Kidney (tissue), 13 donors: ENCODE measurements at regions not wholly inside any gene's neighbourhood (a gene's known extent, or its start where the extent isn't known, plus 50 kb on each side); places are given as distances from the start of the nearest gene placed in this dataset.
"Not testable (repeated sequence)": the region's sequence is repeated elsewhere in the genome, so short reads cannot be mapped to it uniquely, and the experiment has no call there.

ENCODE experiments used
- DNase-seq, 5 donors: peaks; one replicate each; pipeline ENCODE4 v3.0.0-alpha.2; 2013 to 2020
- FAIRE-seq: peaks from 2 replicates; lab custom pipeline; 2012; peaks lifted over from hg19 to GRCh38; lab: Jason Lieb, UNC
- H3K27ac ChIP-seq, 2 donors: one replicate each; pipeline ENCODE4 v1.7.0; 2013; ENCODE audit warnings: low read depth in 2 of 2, low read length in 2 of 2, inconsistent platforms in 1 of 2
- H3K27me3 ChIP-seq: one replicate; pipeline ENCODE4 v1.7.1; 2013; ENCODE audit warnings: low read length, inconsistent platforms; ENCODE audit not compliant: control insufficient read depth, insufficient read depth
- H3K36me3 ChIP-seq, 3 donors: one replicate each; pipeline versions ENCODE4 v1.7.0 to v1.7.1; 2013; ENCODE audit warnings: low read length in 3 of 3, control low read depth in 1 of 3, inconsistent platforms in 1 of 3; ENCODE audit not compliant: insufficient read depth in 3 of 3, control insufficient read depth in 2 of 3
- H3K4me1 ChIP-seq, 3 donors: one replicate each; pipeline versions ENCODE4 v1.7.0 to v1.7.1; 2013; ENCODE audit warnings: low read length in 3 of 3, inconsistent platforms in 1 of 3, low read depth in 1 of 3; ENCODE audit not compliant: control insufficient read depth in 2 of 3, insufficient read depth in 2 of 3
- H3K4me3 ChIP-seq, 3 donors: one replicate each; pipeline versions ENCODE4 v1.7.0 to v1.8.1; 2013; ENCODE audit warnings: low read length in 3 of 3, control low read depth in 1 of 3, inconsistent platforms in 1 of 3
- H3K9ac ChIP-seq, 3 donors: one replicate each; pipeline versions ENCODE4 v1.7.0 to v1.7.1; 2013; ENCODE audit warnings: low read length in 3 of 3, control low read depth in 1 of 3, inconsistent platforms in 1 of 3
- H3K9me3 ChIP-seq, 3 donors: one replicate each; pipeline versions ENCODE4 v1.7.0 to v1.7.1; 2013; ENCODE audit warnings: low read length in 3 of 3, control low read depth in 1 of 3, inconsistent platforms in 1 of 3; ENCODE audit not compliant: control insufficient read depth in 2 of 3, insufficient read depth in 1 of 3
- CTCF ChIP-seq: IDR thresholded peaks from 3 replicates; pipeline ENCODE4 v1.5.1; 2012; ENCODE audit warnings: mild to moderate bottlenecking, moderate library complexity, borderline replicate concordance; ENCODE audit not compliant: insufficient read depth; ENCODE audit errors: extremely low read depth
- intact Hi-C: fragments of 100-400 bp; cut with DNase I; formaldehyde crosslinking; loops from one replicate; pipeline ENCODE4 v1.11.1; 2022
- donor health status: control.
- donor health status: control.
- donor health status: control.
- donor health status: control.
- donor health status: control.
- donor health status: DM: yes; HTN: yes; CAD: no.
- donor health status: Normal renal cell carcinoma (clear cell type).

- no peak for FAIRE-seq
- no peak for DNase-seq
- TF ChIP-seq CTCF, result no peak
- intact Hi-C loops, result no loop called here
- Histone ChIP-seq H3K4me1 (no peaks in the 10 kb centered on the region), H3K27ac (no peak overlapping the region), H3K36me3 (no peaks in the 10 kb centered on the region), H3K27me3 (no peaks in the 10 kb centered on the region), H3K9me3 (no peaks in the 10 kb centered on the region), H3K9ac (no peak overlapping the region), H3K4me3 (no peak overlapping the region)
Observed at GRCh38 chr7:15130666-15131541, 228.4 kb upstream of the DGKB start.

- H3K9ac ChIP-seq, result no peak overlapping the region
- no peaks in the 10 kb centered on the region for H3K9me3 ChIP-seq
- intact Hi-C loops, result no loop called here
- no peak overlapping the region for H3K27ac ChIP-seq
- H3K36me3 ChIP-seq, result no peaks in the 10 kb centered on the region
- no peaks in the 10 kb centered on the region for H3K4me1 ChIP-seq
- no peak for TF ChIP-seq CTCF
- no peak for DNase-seq
- no peak for FAIRE-seq
- no peaks in the 10 kb centered on the region for H3K27me3 ChIP-seq
- no peak overlapping the region for H3K4me3 ChIP-seq
Observed at GRCh38 chr7:15128716-15129115, 226.2 kb upstream of the DGKB start.

- DNase-seq, H3K9me3 ChIP-seq, FAIRE-seq, H3K4me1 ChIP-seq, intact Hi-C loops, H3K36me3 ChIP-seq, H3K9ac ChIP-seq, H3K27ac ChIP-seq, H3K4me3 ChIP-seq, H3K27me3 ChIP-seq: not testable (repeated sequence)
Observed at GRCh38 chr7:15126653-15127052, 224.1 kb upstream of the DGKB start.

GRCh38 chr7:15123901-15124300 lies 221.3 kb upstream of the DGKB start:
- intact Hi-C loops, result no loop called here

More at GRCh38 chr7:15123901-15124300, 221.3 kb upstream of the DGKB start:
- no peaks in the 10 kb centered on the region for H3K4me1 ChIP-seq
- H3K9ac ChIP-seq, result no peak overlapping the region
- no peaks in the 10 kb centered on the region for H3K27me3 ChIP-seq
- H3K9me3 ChIP-seq, result no peaks in the 10 kb centered on the region
- no peak for TF ChIP-seq CTCF
- FAIRE-seq (no peak), DNase-seq (no peak)
- no peaks in the 10 kb centered on the region for H3K36me3 ChIP-seq
- H3K4me3 ChIP-seq, result no peak overlapping the region
- H3K27ac ChIP-seq, result no peak overlapping the region
